Liver (tissue), 8 donors: ENCODE measurements at regions not wholly inside any gene's neighbourhood (a gene's known extent, or its start where the extent isn't known, plus 50 kb on each side); places are given as distances from the start of the nearest gene placed in this dataset.

Experiments used
- DNase-seq: peaks from one replicate; pipeline ENCODE4 v3.0.0-alpha.2; 2017; ENCODE audit warnings: low spot score
- H3K27ac ChIP-seq, 2 donors: one replicate each; pipeline ENCODE4 v1.7.0; 2013; ENCODE audit warnings: inconsistent platforms in 2 of 2, low read length in 2 of 2, control low read depth in 1 of 2, low read depth in 1 of 2, mild to moderate bottlenecking in 1 of 2
- H3K27me3 ChIP-seq, 4 donors: one replicate each; pipeline versions ENCODE4 v1.6.1 to v1.7.0; 2013; ENCODE audit warnings: low read length in 3 of 4, inconsistent platforms in 1 of 4, mild to moderate bottlenecking in 1 of 4, moderate library complexity in 1 of 4; ENCODE audit not compliant: control insufficient read depth in 4 of 4, insufficient read depth in 4 of 4
- H3K36me3 ChIP-seq, 4 donors: one replicate each; pipeline versions ENCODE4 v1.6.1 to v1.7.0; 2013; ENCODE audit warnings: low read length in 3 of 4, mild to moderate bottlenecking in 3 of 4, low read depth in 1 of 4, moderate library complexity in 1 of 4; ENCODE audit not compliant: control insufficient read depth in 4 of 4, insufficient read depth in 3 of 4
- H3K4me1 ChIP-seq, 4 donors: one replicate each; pipeline versions ENCODE4 v1.6.1 to v1.7.0; 2013; ENCODE audit warnings: low read length in 3 of 4, mild to moderate bottlenecking in 3 of 4, moderate library complexity in 1 of 4; ENCODE audit not compliant: control insufficient read depth in 4 of 4, insufficient read depth in 4 of 4
- H3K4me3 ChIP-seq, 3 donors: one replicate each; pipeline versions ENCODE4 v1.6.1 to v1.7.0; 2013; ENCODE audit warnings: low read length in 3 of 3, control low read depth in 1 of 3, low read depth in 1 of 3, mild to moderate bottlenecking in 1 of 3
- H3K9ac ChIP-seq, 2 donors: one replicate each; pipeline ENCODE4 v1.7.0; 2013; ENCODE audit warnings: low read length in 2 of 2, mild to moderate bottlenecking in 2 of 2, moderate library complexity in 2 of 2, control low read depth in 1 of 2, low read depth in 1 of 2
- H3K9me3 ChIP-seq, 4 donors: one replicate each; pipeline versions ENCODE4 v1.6.1 to v1.7.0; 2013; ENCODE audit warnings: low read length in 3 of 4; ENCODE audit not compliant: control insufficient read depth in 4 of 4
- ATF3 ChIP-seq: IDR thresholded peaks from 2 replicates; pipeline ENCODE4 v1.6.1; 2016; ENCODE audit warnings: antibody characterized with exemption
- CTCF ChIP-seq: fragments of 150-350 bp; IDR thresholded peaks from 2 replicates; pipeline ENCODE4 v1.5.1; 2017; ENCODE audit warnings: improper control_type of control experiment, low read depth, low read length; ENCODE audit not compliant: missing input control
- EGR1 ChIP-seq, 2 donors: IDR thresholded peaks; 2 replicates each; pipeline ENCODE4 v1.6.1; 2016 to 2018; ENCODE audit warnings: antibody characterized with exemption in 2 of 2, low read depth in 2 of 2
- FOXA2 ChIP-seq: IDR thresholded peaks from 2 replicates; pipeline ENCODE4 v1.6.1; 2016; ENCODE audit warnings: antibody characterized with exemption
- GABPA ChIP-seq, 2 donors: IDR thresholded peaks in 1 of 2; conservative IDR thresholded peaks in 1 of 2; 2 replicates each; pipeline ENCODE4 v1.6.1; 2016; ENCODE audit warnings: antibody characterized with exemption in 2 of 2, mild to moderate bottlenecking in 1 of 2, moderate library complexity in 1 of 2
- HNF4G ChIP-seq: IDR thresholded peaks from 2 replicates; pipeline ENCODE4 v1.6.1; 2016; ENCODE audit warnings: antibody characterized with exemption
- MAX ChIP-seq: IDR thresholded peaks from 2 replicates; pipeline ENCODE4 v1.6.1; 2016; ENCODE audit warnings: antibody characterized with exemption
- NR2F2 ChIP-seq: IDR thresholded peaks from 2 replicates; pipeline ENCODE4 v1.6.1; 2016; ENCODE audit warnings: antibody characterized with exemption
- RAD21 ChIP-seq, 2 donors: IDR thresholded peaks; 2 replicates each; pipeline ENCODE4 v1.6.1; 2016; ENCODE audit warnings: antibody characterized with exemption in 2 of 2, mild to moderate bottlenecking in 2 of 2
- RXRA ChIP-seq, 2 donors: IDR thresholded peaks; 2 replicates each; pipeline ENCODE4 v1.6.1; 2017 to 2018; ENCODE audit warnings: antibody characterized with exemption in 2 of 2, mild to moderate bottlenecking in 1 of 2
- SP1 ChIP-seq: IDR thresholded peaks from 2 replicates; pipeline ENCODE4 v1.6.1; 2018; ENCODE audit warnings: antibody characterized with exemption, mild to moderate bottlenecking
- TAF1 ChIP-seq: conservative IDR thresholded peaks from 2 replicates; pipeline ENCODE4 v1.6.1; 2016; ENCODE audit warnings: antibody characterized with exemption, mild to moderate bottlenecking
- YY1 ChIP-seq: IDR thresholded peaks from 2 replicates; pipeline ENCODE4 v1.6.1; 2016; ENCODE audit warnings: antibody characterized with exemption, mild to moderate bottlenecking
- ZBTB33 ChIP-seq: IDR thresholded peaks from 2 replicates; pipeline ENCODE4 v1.6.1; 2016; ENCODE audit warnings: antibody characterized with exemption
- WGBS: extraction: QIAGEN DNeasy Blood & Tissue Kit; methylation state at CpG from one replicate; pipeline ENCODE4 v1.1.7; 2013; 5-methylcytosine and 5-hydroxymethylcytosine counted together
- donor health status: healthy.
- donor health status: healthy.
- donor health status: healthy.
- donor health status: healthy.
- donor health status: healthy.

- Histone ChIP-seq H3K27ac (no peak overlapping the region), H3K4me1 (no peaks in the 10 kb centered on the region), H3K4me3 (no peak overlapping the region), H3K9me3 (peaks cover 0 to 7% (median 0%) of the 10 kb centered on the region in 4 donors), H3K27me3 (no peaks in the 10 kb centered on the region), H3K9ac (no peak overlapping the region), H3K36me3 (no peaks in the 10 kb centered on the region)
- DNase-seq = no peak
- TF ChIP-seq SP1 (no peak), GABPA (IDR thresholded peaks at IDR 0.05 in 1 of 2, conservative IDR thresholded peaks at IDR 0.05 in 1 of 2) (no peak), YY1 (no peak), NR2F2 (no peak), RAD21 (IDR thresholded peaks at IDR 0.05) (no peak), FOXA2 (no peak), HNF4G (no peak)
- 85% methylated on average over 1 of the region's 1 CpG for WGBS
Observed at GRCh38 chr5:39491210-39491609, 66.4 kb upstream of the DAB2 start.

- no peaks in the 10 kb centered on the region for H3K4me1 ChIP-seq
- WGBS = 97% methylated on average over 1 of the region's 1 CpG
- no peaks in the 10 kb centered on the region for H3K36me3 ChIP-seq
- no peak overlapping the region for H3K27ac ChIP-seq
- H3K9me3 ChIP-seq = peaks cover 0 to 7% (median 0%) of the 10 kb centered on the region in 4 donors
- H3K27me3 ChIP-seq = no peaks in the 10 kb centered on the region
- no peak overlapping the region for H3K9ac ChIP-seq
- TF ChIP-seq MAX (no peak), EGR1 (IDR thresholded peaks at IDR 0.05; ENCODE audit: low read depth in 2 of 2) (no peak), RXRA (IDR thresholded peaks at IDR 0.05) (no peak), TAF1 (no peak), HNF4G (no peak), RAD21 (IDR thresholded peaks at IDR 0.05) (no peak), NR2F2 (no peak), ZBTB33 (no peak), CTCF (no peak)
- DNase-seq = no peak
- H3K4me3 ChIP-seq = no peak overlapping the region
Observed at GRCh38 chr5:39489263-39489662, 64.5 kb upstream of the DAB2 start.

GRCh38 chr5:39486790-39487189 lies 62.0 kb upstream of the DAB2 start:
- WGBS = 89% methylated on average over 2 of the region's 2 CpGs
- Histone ChIP-seq H3K4me1 (no peaks in the 10 kb centered on the region), H3K9me3 (peaks cover 0 to 7% (median 0%) of the 10 kb centered on the region in 4 donors), H3K4me3 (no peak overlapping the region), H3K27me3 (no peaks in the 10 kb centered on the region), H3K9ac (no peak overlapping the region), H3K36me3 (no peaks in the 10 kb centered on the region), H3K27ac (no peak overlapping the region)
- no peak for DNase-seq
- TF ChIP-seq HNF4G = no peak
- no peak for TF ChIP-seq ATF3
- TF ChIP-seq YY1 = no peak
